ENCODE measurements at regions not wholly inside any gene's neighbourhood (a gene's known extent, or its start where the extent isn't known, plus 50 kb on each side); places are given as distances from the start of the nearest gene placed in this dataset.

GRCh38 chr13:70534466-70534865 is 426.2 kb upstream of the KLHL1 start:
- no peak overlapping the region for H3K4me3 ChIP-seq (ENCODE audit: low read depth, low read length)
- H3K36me3 ChIP-seq (ENCODE audit: control insufficient read depth, insufficient read depth, low read length) = no peaks in the 10 kb centered on the region
- TF ChIP-seq CTCF (IDR thresholded peaks at IDR 0.05; ENCODE audit: insufficient read depth, low read length, poor library complexity, severe bottlenecking) = no peak
- H3K27me3 ChIP-seq (ENCODE audit: control insufficient read depth, insufficient read depth, low read length) = no peaks in the 10 kb centered on the region
- no peak for DNase-seq (ENCODE audit: low read depth)

GRCh38 chr13:70529652-70530051 is 421.4 kb upstream of the KLHL1 start:
- DNase-seq (ENCODE audit: low read depth) = no peak
- Histone ChIP-seq H3K27me3 (ENCODE audit: control insufficient read depth, insufficient read depth, low read length) (no peaks in the 10 kb centered on the region), H3K36me3 (ENCODE audit: control insufficient read depth, insufficient read depth, low read length) (no peaks in the 10 kb centered on the region), H3K4me3 (ENCODE audit: low read depth, low read length) (no peak overlapping the region)
- no peak for TF ChIP-seq CTCF (IDR thresholded peaks at IDR 0.05; ENCODE audit: insufficient read depth, low read length, poor library complexity, severe bottlenecking)

GRCh38 chr13:70527599-70527998 is 419.3 kb upstream of the KLHL1 start:
- DNase-seq (ENCODE audit: low read depth) = no peak
- Histone ChIP-seq H3K36me3 (ENCODE audit: control insufficient read depth, insufficient read depth, low read length) (no peaks in the 10 kb centered on the region), H3K27me3 (ENCODE audit: control insufficient read depth, insufficient read depth, low read length) (no peaks in the 10 kb centered on the region), H3K4me3 (ENCODE audit: low read depth, low read length) (no peak overlapping the region)
- no peak for TF ChIP-seq CTCF (IDR thresholded peaks at IDR 0.05; ENCODE audit: insufficient read depth, low read length, poor library complexity, severe bottlenecking)

GRCh38 chr13:70523622-70524021 is 415.4 kb upstream of the KLHL1 start:
- Histone ChIP-seq H3K4me3 (ENCODE audit: low read depth, low read length) (no peak overlapping the region), H3K36me3 (ENCODE audit: control insufficient read depth, insufficient read depth, low read length) (no peaks in the 10 kb centered on the region), H3K27me3 (ENCODE audit: control insufficient read depth, insufficient read depth, low read length) (no peaks in the 10 kb centered on the region)
- TF ChIP-seq CTCF (IDR thresholded peaks at IDR 0.05; ENCODE audit: insufficient read depth, low read length, poor library complexity, severe bottlenecking) = no peak
- no peak for DNase-seq (ENCODE audit: low read depth)

- TF ChIP-seq CTCF (IDR thresholded peaks at IDR 0.05; ENCODE audit: insufficient read depth, low read length, poor library complexity, severe bottlenecking) = no peak
- H3K36me3 ChIP-seq (ENCODE audit: control insufficient read depth, insufficient read depth, low read length) = no peaks in the 10 kb centered on the region
- no peak overlapping the region for H3K4me3 ChIP-seq (ENCODE audit: low read depth, low read length)
- no peak for DNase-seq (ENCODE audit: low read depth)
- no peaks in the 10 kb centered on the region for H3K27me3 ChIP-seq (ENCODE audit: control insufficient read depth, insufficient read depth, low read length)
Measured at GRCh38 chr13:70520275-70521036, 412.2 kb upstream of the KLHL1 start.

- no peak overlapping the region for H3K4me3 ChIP-seq (ENCODE audit: low read depth, low read length)
- no peaks in the 10 kb centered on the region for H3K36me3 ChIP-seq (ENCODE audit: control insufficient read depth, insufficient read depth, low read length)
- TF ChIP-seq CTCF (IDR thresholded peaks at IDR 0.05; ENCODE audit: insufficient read depth, low read length, poor library complexity, severe bottlenecking) = no peak
- DNase-seq (ENCODE audit: low read depth) = no peak
- H3K27me3 ChIP-seq (ENCODE audit: control insufficient read depth, insufficient read depth, low read length) = no peaks in the 10 kb centered on the region
Measured at GRCh38 chr13:70518081-70518480, 409.8 kb upstream of the KLHL1 start.

Measured in kidney epithelial cell (primary cell).